SK-N-MC (cell line): ENCODE measurements at regions not wholly inside any gene's neighbourhood (a gene's known extent, or its start where the extent isn't known, plus 50 kb on each side); places are given as distances from the start of the nearest gene placed in this dataset.

Experiments
- EZH2 ChIP-seq: fragments of 200-600 bp; sonication (generic); IDR thresholded peaks from one replicate; pipeline ENCODE4 v1.6.1; 2017; ENCODE audit warnings: antibody characterized with exemption
- FOXP2 ChIP-seq: optimal IDR thresholded peaks from 2 replicates; pipeline ENCODE3; 2011; ENCODE audit warnings: mild to moderate bottlenecking, moderate library complexity; ENCODE audit not compliant: insufficient read depth; ENCODE audit errors: extremely low read length, control extremely low read depth

- TF ChIP-seq EZH2: no peak
- TF ChIP-seq FOXP2: no peak
Observed at GRCh38 chr2:195447323-195447975, 209.6 kb upstream of the SLC39A10 start.
